GM12891 (cell line): ENCODE measurements at regions not wholly inside any gene's neighbourhood (a gene's known extent, or its start where the extent isn't known, plus 50 kb on each side); places are given as distances from the start of the nearest gene placed in this dataset.

Source experiments
- DNase-seq: peaks from one replicate; pipeline ENCODE4 v3.0.0; 2011; ENCODE audit warnings: low spot score; ENCODE audit not compliant: insufficient read length
- FAIRE-seq: peaks from 2 replicates; lab custom pipeline; 2011; peaks lifted over from hg19 to GRCh38; lab: Jason Lieb, UNC
- PAX5 ChIP-seq: IDR thresholded peaks from 2 replicates; pipeline ENCODE4 v1.6.1; 2011; ENCODE audit warnings: low read length, moderate library complexity, mild to moderate bottlenecking; ENCODE audit not compliant: insufficient read depth, severe bottlenecking
- POLR2A ChIP-seq: IDR thresholded peaks from 2 replicates; pipeline ENCODE4 v1.6.1; 2011; ENCODE audit warnings: low read depth, low read length, control low read depth
- POLR2AphosphoS5 ChIP-seq: IDR thresholded peaks from 2 replicates; pipeline ENCODE4 v1.6.1; 2011; ENCODE audit warnings: low read depth, low read length, control low read depth
- POU2F2 ChIP-seq: IDR thresholded peaks from 2 replicates; pipeline ENCODE4 v1.6.1; 2011; ENCODE audit warnings: low read depth, mild to moderate bottlenecking, control low read depth, low read length, moderate library complexity
- SPI1 ChIP-seq: IDR thresholded peaks from 2 replicates; pipeline ENCODE4 v1.6.1; 2011; ENCODE audit warnings: low read depth, low read length, control low read depth
- TAF1 ChIP-seq: IDR thresholded peaks from 2 replicates; pipeline ENCODE4 v1.6.1; 2011; ENCODE audit warnings: low read depth, low read length, control low read depth

GRCh38 chr5:154140381-154140780 lies 50.2 kb upstream of the GALNT10 start:
- DNase-seq: no peak
- no peak for TF ChIP-seq POU2F2
- no peak for TF ChIP-seq TAF1
- TF ChIP-seq SPI1: no peak
- no peak for TF ChIP-seq PAX5
- TF ChIP-seq POLR2A: no peak
- no peak for TF ChIP-seq POLR2AphosphoS5
- no peak for FAIRE-seq
